Nucleus accumbens (tissue), 56 donors: ENCODE measurements at regions not wholly inside any gene's neighbourhood (a gene's known extent, or its start where the extent isn't known, plus 50 kb on each side); places are given as distances from the start of the nearest gene placed in this dataset.

Source experiments
- DNase-seq, 56 donors: peaks; one replicate each; lab custom pipeline; 2025; lab: John Stamatoyannopoulos, UW

DNA sequence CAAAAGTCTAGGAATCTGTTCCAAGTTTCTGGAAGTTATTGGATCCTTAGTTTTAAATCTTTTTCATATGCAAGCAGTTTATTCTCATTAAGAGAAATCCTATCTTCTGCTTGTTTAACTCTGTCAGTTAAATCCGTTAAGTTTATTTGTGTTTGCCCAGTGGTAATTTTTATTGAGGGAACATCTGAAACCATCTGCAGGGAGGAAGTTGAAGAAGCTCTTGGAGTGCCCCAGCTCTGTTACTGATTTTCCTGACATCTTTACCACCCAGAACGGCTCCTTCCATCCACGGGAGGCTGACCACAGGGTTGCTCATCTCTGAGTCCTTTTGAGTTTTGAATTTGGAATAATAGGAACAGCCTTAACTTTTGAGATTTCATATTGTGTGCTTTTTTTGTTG, 99.9 kb upstream of the ZNF618 start:
- DNase-seq = no peak

DNA sequence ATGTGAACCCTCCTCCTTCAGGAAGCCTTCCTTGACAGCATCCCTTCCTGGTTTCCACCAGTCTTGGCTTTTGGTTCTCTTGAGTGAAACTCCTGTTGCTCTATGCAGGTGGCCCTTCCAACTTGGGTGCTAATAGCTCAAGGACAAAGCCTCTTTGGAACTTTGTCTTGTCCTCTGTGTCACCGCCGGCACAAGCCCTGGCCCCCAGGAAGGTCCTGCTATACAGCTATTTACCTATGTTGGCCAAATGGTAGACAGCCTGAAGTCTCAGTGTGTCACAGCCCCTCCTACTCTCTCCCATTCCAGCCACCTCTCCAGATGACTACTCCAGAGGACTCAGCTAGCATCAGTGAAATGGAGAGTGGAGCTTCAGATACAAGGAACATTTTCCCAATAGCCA, 94.7 kb upstream of the ZNF618 start:
- no peak for DNase-seq

DNA sequence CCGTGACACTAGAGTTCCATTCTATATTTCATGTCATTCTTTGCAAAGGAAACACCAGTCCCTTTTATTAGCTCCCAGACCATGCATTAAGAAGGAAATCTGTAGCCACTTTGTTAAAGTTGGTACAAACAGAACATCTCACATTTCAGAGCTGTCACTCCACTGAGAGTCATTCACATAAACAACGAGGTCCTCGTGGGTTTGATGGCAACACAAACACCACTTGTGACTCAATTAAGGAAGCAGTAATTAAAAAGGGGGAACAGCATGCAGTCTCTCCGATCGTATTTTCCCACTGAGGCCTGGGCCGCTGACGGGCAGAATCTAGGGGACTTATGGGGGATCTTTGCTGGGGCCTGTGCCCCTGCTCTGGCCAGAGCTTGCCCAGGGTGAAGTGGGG, 94.2 kb upstream of the ZNF618 start:
- no peak for DNase-seq

DNA sequence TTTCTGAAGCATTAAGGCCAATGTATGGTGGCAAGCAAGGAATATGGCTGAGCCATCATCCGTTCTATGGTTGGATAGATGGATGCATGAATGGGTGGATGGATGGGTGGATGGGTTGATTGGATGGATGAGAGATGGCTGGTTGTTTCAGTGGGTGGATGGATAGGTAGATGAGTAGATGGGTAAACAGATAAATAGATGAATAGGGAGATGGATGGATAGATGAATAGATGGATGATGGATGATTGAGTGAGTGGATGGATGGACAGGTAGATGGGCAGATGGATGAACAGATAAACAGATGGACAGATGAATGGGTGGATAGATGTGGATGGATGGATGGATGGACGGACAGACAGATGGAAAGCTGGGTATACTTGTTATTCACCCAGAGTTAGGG, 92.6 kb upstream of the ZNF618 start:
- no peak for DNase-seq

DNA sequence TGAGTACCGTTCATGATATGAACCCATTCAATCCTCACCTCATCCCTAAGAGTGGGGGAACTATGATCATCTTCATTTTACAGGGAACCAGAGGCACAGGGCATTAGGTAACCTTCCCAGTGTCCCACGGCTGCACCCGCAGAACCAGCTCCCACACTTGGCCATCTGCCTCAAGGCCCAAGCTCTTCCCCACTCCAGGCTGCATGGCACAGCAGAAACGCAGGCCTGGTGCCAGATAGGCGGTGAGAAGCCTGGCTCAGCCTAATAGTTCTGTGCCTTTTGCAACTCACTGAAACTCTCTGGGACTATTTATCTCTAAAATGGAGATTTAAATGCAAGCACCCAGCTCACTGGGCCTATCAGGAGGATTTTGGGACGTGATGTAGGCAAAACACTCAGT, 90.8 kb upstream of the ZNF618 start:
- DNase-seq = peak in 1 of 56 donors; percentile 3

DNA sequence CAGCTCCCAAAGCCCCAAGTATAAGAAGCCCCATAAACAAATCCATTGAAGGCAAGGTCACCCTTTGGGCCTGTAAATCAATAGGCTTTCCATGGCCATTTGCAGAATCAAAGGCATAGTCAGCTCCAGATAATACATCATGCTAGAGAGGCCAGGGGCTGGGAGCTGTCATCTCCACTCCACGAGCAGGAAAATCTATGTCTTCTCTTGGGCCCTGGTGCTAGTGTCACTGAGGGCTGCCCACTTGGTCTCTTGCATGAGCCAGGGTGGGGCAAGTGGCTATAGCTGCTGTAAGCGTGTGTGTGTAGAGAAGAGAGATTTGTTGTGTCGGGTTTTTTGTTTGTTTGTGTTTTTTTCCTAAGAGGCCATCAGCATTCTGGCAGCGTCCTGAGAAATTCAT, 90.0 kb upstream of the ZNF618 start:
- DNase-seq = no peak

DNA sequence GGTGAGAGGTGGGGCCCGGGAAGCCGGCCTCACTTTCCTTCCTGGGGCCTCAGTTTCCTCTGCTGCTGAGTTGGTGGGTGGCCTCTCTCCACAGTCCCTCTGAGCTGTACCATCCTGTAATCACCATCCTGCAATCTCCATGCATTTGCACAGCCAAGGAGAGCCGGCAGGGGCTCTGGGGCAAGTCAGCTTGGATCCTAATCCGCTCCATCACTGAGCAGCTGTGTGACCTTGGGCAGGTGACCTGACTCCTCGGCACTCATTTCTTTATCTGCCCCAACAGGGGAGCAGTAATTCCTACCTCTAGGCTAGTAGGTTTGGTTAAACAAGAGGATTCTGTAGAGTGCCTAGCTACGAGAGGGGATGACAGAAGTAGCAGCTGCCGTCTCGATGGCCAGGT, 88.2 kb upstream of the ZNF618 start:
- DNase-seq = no peak

DNA sequence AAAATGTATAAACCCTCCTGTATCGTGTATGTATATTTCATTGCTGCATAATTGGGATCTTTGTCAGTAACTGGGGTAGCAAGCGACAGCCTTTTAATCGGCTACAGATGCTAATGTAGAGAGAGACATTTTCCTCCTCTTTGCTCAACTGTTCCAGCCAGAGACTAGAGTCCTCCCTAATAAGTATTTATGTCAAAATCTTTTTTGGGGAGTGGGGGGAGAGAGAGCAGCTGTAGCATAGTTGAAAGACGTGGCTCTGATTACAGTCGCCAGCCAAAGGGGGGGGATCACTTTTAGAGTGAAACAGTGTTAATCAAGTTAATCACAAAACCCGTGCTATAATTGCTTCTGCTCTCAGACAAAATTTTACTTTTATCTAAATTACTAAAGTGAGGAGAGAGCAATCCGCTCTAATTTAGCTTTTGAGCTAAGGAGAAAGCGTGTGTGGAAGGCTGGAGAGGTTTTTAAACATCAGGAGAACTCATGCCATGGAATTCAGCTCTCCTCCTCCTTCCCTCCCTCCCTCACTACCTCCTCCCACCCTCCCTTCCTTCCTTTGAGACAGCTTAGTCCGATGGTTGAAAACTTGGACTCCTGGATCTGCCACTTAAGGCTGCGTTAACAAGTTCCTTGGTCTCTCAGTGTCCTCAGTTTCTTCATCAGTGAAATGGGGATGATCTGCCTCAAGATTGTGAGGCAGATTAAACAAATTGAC, 87.3 kb upstream of the ZNF618 start:
- DNase-seq = no peak

DNA sequence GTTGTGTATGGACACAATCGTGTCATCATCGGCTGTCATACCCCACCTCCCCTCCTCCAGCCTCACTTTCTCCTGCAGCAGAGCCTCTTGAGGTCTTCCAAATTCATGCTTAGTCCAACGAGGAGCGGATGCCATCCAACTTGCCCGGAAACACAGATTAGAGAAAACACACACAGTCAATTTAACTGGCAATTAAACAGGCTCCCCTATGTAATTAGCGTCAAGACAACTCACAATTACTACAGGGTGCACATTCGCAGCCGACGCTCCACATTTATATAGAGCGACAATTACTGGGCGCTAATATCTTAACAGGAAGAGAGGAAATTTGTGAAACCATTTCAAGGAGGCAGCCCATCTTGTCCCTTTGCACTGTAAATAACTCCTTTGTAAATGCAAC, 86.0 kb upstream of the ZNF618 start:
- no peak for DNase-seq

DNA sequence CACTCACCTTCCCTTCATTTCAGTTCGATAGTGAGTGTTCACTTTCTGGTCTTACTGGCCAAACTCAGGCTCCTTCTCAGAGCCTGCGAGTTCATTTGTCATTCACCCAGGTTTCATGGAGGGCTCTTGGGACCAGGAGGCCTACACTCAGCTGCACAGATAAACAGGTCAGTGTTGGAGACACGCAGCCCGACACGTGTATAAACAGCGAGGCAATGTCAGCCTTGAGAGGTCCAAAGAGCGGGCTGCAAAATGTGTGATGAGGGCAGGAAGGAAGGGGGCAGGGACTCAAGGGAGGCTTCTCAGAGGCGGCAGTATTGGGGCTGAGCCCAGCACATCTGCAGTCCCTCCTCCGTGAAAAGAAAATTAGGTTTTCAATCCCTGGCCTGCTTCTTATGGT, 82.6 kb upstream of the ZNF618 start:
- no peak for DNase-seq

DNA sequence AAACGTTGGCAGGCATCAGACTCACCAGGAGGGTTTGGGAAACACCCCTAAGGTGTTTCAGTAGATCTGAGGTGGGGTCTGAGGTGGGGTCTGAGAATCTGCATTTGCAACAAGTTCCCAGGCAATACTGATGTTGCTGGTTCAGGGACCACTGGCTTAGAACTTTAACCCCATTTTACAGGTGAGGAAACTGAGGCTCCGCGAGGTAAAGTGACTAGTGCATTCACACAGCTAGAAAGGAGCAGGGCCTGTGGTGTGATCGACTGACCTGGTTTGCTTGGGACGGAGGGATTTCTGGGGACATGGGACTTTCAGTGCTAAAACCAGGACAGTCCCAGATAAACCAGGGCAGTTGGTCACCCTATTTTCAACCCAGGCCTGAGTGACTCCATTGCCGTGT, 81.4 kb upstream of the ZNF618 start:
- DNase-seq = no peak

DNA sequence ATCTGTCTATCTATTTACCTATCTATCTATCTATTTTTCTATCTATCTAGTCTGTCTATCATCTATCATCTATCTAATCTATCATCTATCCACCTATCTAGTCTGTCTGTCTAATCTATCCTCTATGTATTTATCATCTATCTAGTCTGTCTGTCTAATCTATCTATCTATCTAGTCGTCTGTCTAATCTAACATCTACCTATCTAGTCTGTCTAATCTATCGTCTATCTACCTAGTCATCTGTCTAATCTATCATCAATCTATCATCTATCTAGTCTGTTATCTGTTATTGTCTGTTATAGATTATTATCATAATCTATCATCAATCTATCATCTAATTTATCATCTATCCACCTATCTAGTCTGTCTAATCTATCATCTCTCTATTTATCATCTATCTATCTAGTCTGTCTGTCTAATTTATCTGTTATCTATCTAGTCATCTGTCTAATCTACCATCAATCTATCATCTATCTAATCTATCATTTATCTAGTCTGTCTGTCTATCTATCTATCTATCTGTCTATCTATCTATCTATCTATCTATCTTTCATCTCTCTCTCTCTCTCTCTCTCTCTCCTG, 80.2 kb upstream of the ZNF618 start:
- no peak for DNase-seq

DNA sequence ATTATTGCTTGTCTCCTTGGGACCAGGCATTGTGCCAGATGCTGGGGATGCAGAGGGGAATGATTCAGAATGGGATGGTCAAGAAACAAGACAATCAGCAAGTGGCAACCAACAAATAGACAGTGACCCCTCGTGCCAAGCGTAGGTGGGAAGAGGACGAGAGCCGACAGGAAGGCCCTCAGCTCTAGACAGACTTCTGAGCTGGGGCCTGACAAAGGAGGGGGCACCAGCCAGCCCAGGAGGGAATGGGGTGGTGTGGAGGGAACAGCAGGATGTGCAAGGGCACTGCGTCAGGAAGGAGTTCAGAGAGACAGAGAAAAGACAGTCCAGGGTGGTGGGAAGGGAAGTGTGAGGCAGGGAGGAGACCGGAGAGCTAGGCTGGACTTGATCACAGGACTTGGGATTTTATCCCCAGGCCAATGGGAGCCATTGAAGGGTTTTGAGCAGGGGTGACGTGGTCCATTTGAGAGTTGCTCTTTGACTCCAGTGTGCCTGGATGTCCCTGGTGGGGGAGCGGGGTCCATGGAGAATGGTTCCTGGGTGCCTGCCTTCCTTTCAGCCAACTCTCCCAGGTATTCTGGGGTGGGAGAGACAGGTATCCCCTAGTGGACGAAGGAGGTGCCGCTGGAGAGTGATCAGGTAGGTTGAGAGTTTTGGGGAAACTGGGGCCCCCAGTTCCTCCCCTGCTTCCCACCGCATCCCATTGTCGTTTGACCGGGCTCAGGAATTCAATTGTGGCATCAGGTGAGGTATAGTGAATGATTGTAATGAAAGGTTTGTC, 79.3 kb upstream of the ZNF618 start:
- no peak for DNase-seq

DNA sequence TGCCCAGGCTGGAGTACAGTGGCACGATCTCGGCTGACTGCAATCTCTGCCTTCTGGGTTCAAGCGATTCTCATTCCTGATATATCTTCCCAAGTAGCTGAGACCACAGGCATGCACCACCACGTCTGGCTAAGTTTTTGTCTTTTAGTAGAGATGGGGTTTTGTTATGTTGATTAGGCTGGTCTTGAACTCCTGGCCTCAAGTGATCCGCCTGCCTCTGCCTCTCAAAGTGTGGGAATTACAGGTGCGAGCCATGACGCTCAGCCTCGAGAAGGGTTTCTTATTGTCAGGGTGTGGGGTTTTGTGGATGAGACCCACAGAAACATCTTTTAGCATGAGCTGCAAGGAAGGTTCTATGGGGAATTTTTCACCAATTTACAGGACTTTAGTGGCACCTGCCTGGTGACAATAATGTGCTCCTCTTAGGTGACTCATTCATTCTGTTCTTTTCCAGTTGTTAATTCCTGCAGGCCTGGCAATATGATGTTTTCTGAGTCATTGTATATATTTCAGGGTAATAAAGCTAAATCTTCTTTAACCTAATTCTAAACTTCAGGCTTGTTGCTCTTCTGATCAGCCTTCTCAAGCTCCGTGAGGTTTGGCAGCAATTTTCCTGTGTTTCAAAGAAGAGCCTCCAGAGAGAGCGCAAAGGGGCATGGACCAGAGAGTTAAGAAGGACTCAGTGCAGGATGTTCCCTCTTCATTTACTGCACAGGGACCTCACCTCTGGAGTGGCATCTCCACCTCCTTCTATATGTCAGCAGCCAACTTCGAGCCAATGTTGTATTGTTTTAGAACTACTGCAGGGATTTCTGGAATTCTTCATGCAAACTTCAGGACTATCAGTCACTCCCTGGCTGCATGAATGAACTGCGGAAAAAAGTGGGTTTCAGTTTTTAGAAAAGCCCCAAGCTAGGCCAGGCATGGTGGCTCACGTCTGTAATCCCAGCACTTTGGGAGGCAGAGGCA, 77.8 kb upstream of the ZNF618 start:
- DNase-seq = no peak

DNA sequence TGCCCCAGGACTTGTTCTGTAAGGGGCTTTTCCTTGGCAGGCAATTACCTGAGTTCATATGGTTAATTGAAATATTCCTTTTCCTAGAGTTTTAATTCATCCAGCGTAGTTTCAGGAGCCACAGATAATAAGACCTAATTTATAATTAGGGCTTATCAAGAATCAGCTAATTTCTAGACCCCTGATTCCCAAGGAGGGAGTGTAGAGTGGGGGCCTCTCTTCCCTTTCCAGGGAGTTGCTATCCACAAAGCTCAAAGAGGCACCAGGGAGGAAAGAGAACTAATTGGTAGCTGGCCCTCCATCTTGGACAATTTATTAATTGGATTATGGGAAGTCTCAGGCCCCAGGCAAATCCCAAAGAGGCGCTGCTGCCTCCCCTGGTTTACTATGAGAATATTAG, 75.8 kb upstream of the ZNF618 start:
- DNase-seq = no peak

DNA sequence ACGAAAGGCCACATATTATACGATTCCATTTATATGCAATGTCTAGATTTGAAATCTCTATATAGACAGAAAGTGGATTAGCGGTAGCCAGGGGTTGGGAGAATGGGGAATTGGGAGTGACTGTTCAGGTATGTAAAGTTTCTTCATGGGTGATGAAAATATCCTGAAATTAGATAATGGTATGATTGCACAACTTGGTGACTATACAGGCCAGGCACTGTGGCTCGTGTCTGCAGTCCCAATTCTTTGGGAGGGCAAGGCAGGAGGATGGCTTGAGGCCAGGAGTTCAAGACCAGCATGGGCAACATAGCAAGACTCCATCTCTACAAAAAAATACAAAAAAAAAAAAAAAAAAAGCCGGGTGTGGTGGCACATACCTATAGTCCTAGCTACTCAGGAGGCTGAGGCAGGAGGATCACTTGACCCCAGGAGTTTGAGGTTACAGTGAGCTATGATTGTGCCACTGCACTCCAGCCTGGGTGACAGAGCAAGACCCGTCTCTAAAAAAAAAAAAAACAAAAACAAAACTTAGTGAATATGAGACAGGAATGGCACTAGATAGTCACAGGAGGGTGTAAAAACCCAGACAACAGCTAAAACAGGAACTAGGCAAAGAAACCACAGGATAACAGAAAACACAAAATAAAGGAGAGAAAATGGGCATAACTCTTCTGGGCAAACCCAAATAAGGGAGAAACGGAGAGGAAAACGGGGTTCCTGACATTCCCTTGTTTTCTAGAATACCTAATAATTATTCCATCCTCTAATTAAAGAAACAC, 72.1 kb upstream of the ZNF618 start:
- DNase-seq = no peak

DNA sequence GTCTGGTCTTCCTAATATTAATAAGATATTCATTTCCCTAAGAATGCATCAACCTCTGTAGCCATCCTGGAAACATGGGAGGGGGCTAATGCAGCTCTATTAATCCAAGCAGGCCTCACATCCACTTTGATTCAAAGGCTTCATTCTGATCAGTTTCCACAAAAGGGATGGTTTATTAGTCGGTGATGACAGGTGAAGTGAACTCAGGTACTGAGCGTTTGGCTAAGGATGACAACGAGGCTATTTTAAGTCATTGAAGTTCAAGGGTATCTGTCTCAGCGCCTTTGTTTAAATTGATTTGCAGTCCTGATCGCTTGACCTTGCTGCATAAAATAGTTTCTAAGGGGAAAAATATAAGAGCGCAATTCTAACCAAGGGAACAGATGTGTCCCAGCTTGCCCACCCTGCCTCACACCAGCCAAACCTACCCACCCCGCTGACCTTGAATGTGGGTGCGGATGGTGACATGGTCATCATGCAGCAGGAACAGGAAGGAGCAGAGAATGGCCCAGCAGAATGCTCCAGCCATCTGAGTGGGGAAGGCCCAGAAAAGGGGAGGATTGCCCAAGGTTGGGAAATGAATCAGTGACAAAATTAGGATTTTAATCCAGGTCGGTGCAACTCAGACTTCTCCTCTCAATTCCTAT, 70.5 kb upstream of the ZNF618 start:
- no peak for DNase-seq

DNA sequence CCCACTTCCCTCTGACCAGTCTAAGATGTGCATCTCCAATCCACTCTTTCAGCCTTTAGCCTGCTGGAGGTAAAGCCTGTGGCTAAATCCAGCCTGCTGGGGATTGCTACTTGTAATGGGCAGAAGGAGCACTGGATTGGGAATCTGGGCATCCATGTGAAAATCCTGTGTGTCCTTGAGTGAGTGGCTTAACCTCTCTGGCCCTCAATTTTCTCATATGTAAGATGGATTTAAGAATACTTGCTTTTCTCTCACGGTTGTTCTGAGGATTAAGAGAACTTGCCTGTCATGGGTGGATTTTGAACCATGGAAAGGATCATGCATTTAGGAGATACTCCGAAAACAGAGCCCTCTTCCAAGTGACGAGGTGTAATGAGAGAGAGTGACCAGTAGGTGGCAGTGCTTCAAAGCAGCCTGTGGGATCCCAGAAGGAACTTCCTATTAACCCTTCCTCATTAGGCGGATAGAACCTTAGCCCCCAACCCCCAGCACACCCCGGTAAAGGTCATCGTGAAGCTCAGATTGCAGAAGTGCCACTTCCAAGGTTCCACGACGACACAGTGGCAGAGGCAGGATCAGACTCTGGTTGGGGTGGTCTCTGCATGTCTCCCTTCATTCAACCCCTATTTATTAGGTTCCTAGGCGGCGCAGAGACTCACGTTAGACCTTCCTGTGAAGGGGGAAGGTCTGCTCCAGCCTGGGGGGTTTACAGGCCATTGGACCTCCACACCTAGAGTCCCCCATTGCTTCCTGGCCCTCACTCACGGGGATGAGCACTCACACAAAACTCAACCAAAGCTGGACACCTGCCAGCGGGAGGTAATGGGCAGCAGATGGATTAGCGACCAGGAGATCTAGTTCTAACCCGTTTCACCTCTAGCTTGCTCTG, 68.7 kb upstream of the ZNF618 start:
- peak in 34 of 56 donors; percentile 1 to 47 (median 16) for DNase-seq
